ENCODE measurements at regions not wholly inside any gene's neighbourhood (a gene's known extent, or its start where the extent isn't known, plus 50 kb on each side); places are given as distances from the start of the nearest gene placed in this dataset.

GRCh38 chr5:16992006-16992405 is 55.9 kb upstream of the MYO10 start:
- peaks cover 10% of the 10 kb centered on the region for H3K27me3 Mint-ChIP-seq
- Histone ChIP-seq H3K9ac (ENCODE audit: low read length) (no peak overlapping the region), H4K20me1 (ENCODE audit: control insufficient read depth, insufficient read depth, low read length, poor library complexity, severe bottlenecking) (no peaks in the 10 kb centered on the region), H3K27me3 (replicated peaks in 1 of 4; ENCODE audit: control extremely low read depth in 1 of 4, control insufficient read depth in 3 of 4, insufficient read depth in 4 of 4, low read length in 3 of 4) (no peaks in the 10 kb centered on the region), H3K36me3 (replicated peaks in 1 of 2; ENCODE audit: control extremely low read depth in 1 of 2, control insufficient read depth in 1 of 2, extremely low read depth in 1 of 2, insufficient read depth in 2 of 2, low read length in 1 of 2) (no peaks in the 10 kb centered on the region), H3K27ac (ENCODE audit: low read length in 2 of 2) (no peak overlapping the region), H2AFZ (ENCODE audit: insufficient read depth, low read depth, low read length, poor library complexity, severe bottlenecking) (no peak overlapping the region), H3K4me2 (replicated peaks; ENCODE audit: low read depth, low read length, poor library complexity, severe bottlenecking) (no peak overlapping the region), H3K4me3 (ENCODE audit: control extremely low read depth in 1 of 5, extremely low read depth in 1 of 5, insufficient read depth in 1 of 5, low read depth in 2 of 5, low read length in 4 of 5) (no peak overlapping the region), H3K79me2 (ENCODE audit: control insufficient read depth, insufficient read depth, low read length) (no peaks in the 10 kb centered on the region), H3K9me3 (ENCODE audit: control extremely low read depth in 1 of 3, control insufficient read depth in 2 of 3, insufficient read depth in 1 of 3, low read length in 2 of 3) (peaks cover 0 to 6% (median 0%) of the 10 kb centered on the region in 3 donors), H3K4me1 (ENCODE audit: control insufficient read depth in 2 of 2, insufficient read depth in 2 of 2, low read length in 2 of 2) (no peaks in the 10 kb centered on the region)
- TF ChIP-seq CTCF (IDR thresholded peaks at IDR 0.05) (no peak), EZH2 (IDR thresholded peaks at IDR 0.05; ENCODE audit: borderline replicate concordance, insufficient read depth, low read depth, low read length, poor library complexity, severe bottlenecking) (no peak)
- intact Hi-C loops (cut with micrococcal nuclease): no loop called here
- no peaks in the 10 kb centered on the region for H3K9me3 Mint-ChIP-seq (ENCODE audit: insufficient read depth)
- no peaks in the 10 kb centered on the region for H3K4me1 Mint-ChIP-seq
- CTCF ChIA-PET: no interaction called here
- no peak overlapping the region for H3K27ac Mint-ChIP-seq
- 24% methylated on average over 1 of the region's 2 CpGs for WGBS (ENCODE audit: insufficient coverage)
- POLR2A ChIA-PET: no interaction called here
- ATAC-seq (ENCODE audit: low read depth) (no peak), DNase-seq (no peak)
- no peak overlapping the region for H3K4me3 Mint-ChIP-seq

- Histone ChIP-seq H3K27ac (ENCODE audit: low read length in 2 of 2) (no peak overlapping the region), H3K79me2 (ENCODE audit: control insufficient read depth, insufficient read depth, low read length) (no peaks in the 10 kb centered on the region), H3K27me3 (replicated peaks in 1 of 4; ENCODE audit: control extremely low read depth in 1 of 4, control insufficient read depth in 3 of 4, insufficient read depth in 4 of 4, low read length in 3 of 4) (no peaks in the 10 kb centered on the region), H3K4me1 (ENCODE audit: control insufficient read depth in 2 of 2, insufficient read depth in 2 of 2, low read length in 2 of 2) (no peaks in the 10 kb centered on the region), H2AFZ (ENCODE audit: insufficient read depth, low read depth, low read length, poor library complexity, severe bottlenecking) (no peak overlapping the region), H4K20me1 (ENCODE audit: control insufficient read depth, insufficient read depth, low read length, poor library complexity, severe bottlenecking) (no peaks in the 10 kb centered on the region), H3K36me3 (replicated peaks in 1 of 2; ENCODE audit: control extremely low read depth in 1 of 2, control insufficient read depth in 1 of 2, extremely low read depth in 1 of 2, insufficient read depth in 2 of 2, low read length in 1 of 2) (no peaks in the 10 kb centered on the region), H3K9ac (ENCODE audit: low read length) (no peak overlapping the region), H3K4me2 (replicated peaks; ENCODE audit: low read depth, low read length, poor library complexity, severe bottlenecking) (no peak overlapping the region), H3K9me3 (ENCODE audit: control extremely low read depth in 1 of 3, control insufficient read depth in 2 of 3, insufficient read depth in 1 of 3, low read length in 2 of 3) (peaks cover 0 to 6% (median 0%) of the 10 kb centered on the region in 3 donors), H3K4me3 (ENCODE audit: control extremely low read depth in 1 of 5, extremely low read depth in 1 of 5, insufficient read depth in 1 of 5, low read depth in 2 of 5, low read length in 4 of 5) (no peak overlapping the region)
- Mint-ChIP-seq H3K27me3 (peaks cover 8% of the 10 kb centered on the region), H3K9me3 (ENCODE audit: insufficient read depth) (no peaks in the 10 kb centered on the region), H3K4me1 (no peaks in the 10 kb centered on the region), H3K4me3 (no peak overlapping the region), H3K27ac (no peak overlapping the region)
- TF ChIP-seq CTCF (IDR thresholded peaks at IDR 0.05): no peak
- no peak for TF ChIP-seq EZH2 (IDR thresholded peaks at IDR 0.05; ENCODE audit: borderline replicate concordance, insufficient read depth, low read depth, low read length, poor library complexity, severe bottlenecking)
- 13% methylated on average over 2 of the region's 5 CpGs for WGBS (ENCODE audit: insufficient coverage)
- DNase-seq (no peak), ATAC-seq (ENCODE audit: low read depth) (no peak)
- ChIA-PET POLR2A (no interaction called here), CTCF (no interaction called here)
- intact Hi-C loops (cut with micrococcal nuclease): no loop called here
These were observed 56.4 kb upstream of the MYO10 start for GRCh38 chr5:16992444-16992843.
